Astrocyte (in vitro differentiated cells and primary cell): ENCODE measurements at regions not wholly inside any gene's neighbourhood (a gene's known extent, or its start where the extent isn't known, plus 50 kb on each side); places are given as distances from the start of the nearest gene placed in this dataset.

Source experiments
- DNase-seq: peaks from one replicate; pipeline ENCODE4 v3.0.0-alpha.2; 2010; ENCODE audit warnings: low read depth
- FAIRE-seq: peaks from 2 replicates; lab custom pipeline; 2011; peaks lifted over from hg19 to GRCh38; lab: Jason Lieb, UNC
- H2AFZ ChIP-seq: 2 replicates; pipeline ENCODE4 v1.6.0; 2012; ENCODE audit warnings: low read depth, low read length, inconsistent platforms
- H3K27ac ChIP-seq: 2 replicates; pipeline ENCODE4 v1.5.1; 2011; ENCODE audit warnings: low read depth, low read length, inconsistent platforms
- H3K27me3 ChIP-seq: 2 replicates; pipeline ENCODE4 v1.6.0; 2011; ENCODE audit warnings: low read length, inconsistent platforms; ENCODE audit not compliant: insufficient read depth
- H3K36me3 ChIP-seq: 2 replicates; pipeline ENCODE4 v1.5.1; 2011; ENCODE audit warnings: low read length, inconsistent platforms; ENCODE audit not compliant: insufficient read depth
- H3K4me1 ChIP-seq: 2 replicates; pipeline ENCODE4 v1.5.1; 2011; ENCODE audit warnings: low read length, inconsistent platforms; ENCODE audit not compliant: insufficient read depth
- H3K4me2 ChIP-seq: 2 replicates; pipeline ENCODE4 v1.6.0; 2012; ENCODE audit warnings: low read length, inconsistent platforms
- H3K4me3 ChIP-seq: 2 replicates; pipeline ENCODE4 v1.5.1; 2011; ENCODE audit warnings: low read depth, mild to moderate bottlenecking, low read length, inconsistent platforms; ENCODE audit not compliant: insufficient read depth
- H3K79me2 ChIP-seq: 2 replicates; pipeline ENCODE4 v1.6.0; 2012; ENCODE audit warnings: mild to moderate bottlenecking, low read length, inconsistent platforms; ENCODE audit not compliant: insufficient read depth
- H3K9ac ChIP-seq: 2 replicates; pipeline ENCODE4 v1.6.0; 2012; ENCODE audit warnings: mild to moderate bottlenecking, low read length, inconsistent platforms
- H3K9me3 ChIP-seq: 2 replicates; pipeline ENCODE4 v1.5.1; 2012; ENCODE audit warnings: low read depth, mild to moderate bottlenecking, low read length, inconsistent platforms; ENCODE audit not compliant: insufficient read depth
- H4K20me1 ChIP-seq: 2 replicates; pipeline ENCODE4 v1.6.0; 2012; ENCODE audit warnings: low read length, inconsistent platforms; ENCODE audit not compliant: insufficient read depth
- H3K27ac Mint-ChIP-seq: one replicate; pipeline ENCODE4 v1.8.0; 2021; ENCODE audit warnings: mild to moderate bottlenecking, mixed read lengths; ENCODE audit not compliant: unreplicated experiment
- H3K27me3 Mint-ChIP-seq: one replicate; pipeline ENCODE4 v1.8.0; 2021; ENCODE audit warnings: low read depth, mixed read lengths; ENCODE audit not compliant: unreplicated experiment
- H3K36me3 Mint-ChIP-seq: one replicate; pipeline ENCODE4 v1.8.0; 2021; ENCODE audit warnings: low read depth, mixed read lengths; ENCODE audit not compliant: unreplicated experiment
- H3K4me1 Mint-ChIP-seq: one replicate; pipeline ENCODE4 v1.8.0; 2021; ENCODE audit warnings: low read depth, mixed read lengths; ENCODE audit not compliant: unreplicated experiment
- H3K4me3 Mint-ChIP-seq: one replicate; pipeline ENCODE4 v1.8.0; 2021; ENCODE audit warnings: mild to moderate bottlenecking, moderate library complexity, mixed read lengths; ENCODE audit not compliant: unreplicated experiment
- H3K9me3 Mint-ChIP-seq: one replicate; pipeline ENCODE4 v1.8.0; 2021; ENCODE audit warnings: mild to moderate bottlenecking, mixed read lengths; ENCODE audit not compliant: unreplicated experiment
- CTCF ChIP-seq: IDR thresholded peaks from 2 replicates; pipeline ENCODE4 v1.5.1; 2011; ENCODE audit warnings: low read depth, mild to moderate bottlenecking, inconsistent platforms, low read length, moderate library complexity; ENCODE audit not compliant: insufficient read depth
- EZH2 ChIP-seq: IDR thresholded peaks from 2 replicates; pipeline ENCODE4 v1.6.1; 2012; ENCODE audit warnings: mild to moderate bottlenecking, low read length, inconsistent platforms; ENCODE audit not compliant: insufficient read depth

DNA sequence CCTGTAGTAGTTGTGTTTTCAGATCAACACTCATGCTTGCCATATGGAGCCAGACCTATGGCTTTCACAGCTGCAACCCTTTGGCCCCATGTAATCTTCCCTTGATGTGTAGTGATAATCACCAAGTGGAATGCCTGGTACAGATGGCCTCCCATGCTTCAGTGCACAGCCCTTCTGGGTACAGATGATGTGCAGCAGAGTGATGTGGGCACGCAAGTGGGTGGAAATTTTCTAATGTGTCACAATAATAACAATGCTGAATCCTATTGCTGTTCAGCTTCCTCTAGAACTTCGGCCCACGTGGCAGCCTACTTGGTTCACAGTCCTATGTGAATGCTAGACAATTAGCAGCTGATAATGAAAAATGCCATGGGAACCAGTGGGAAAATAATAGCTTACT is 188.1 kb downstream of the SNAPC1 start:
- H3K9me3 ChIP-seq, result no peaks in the 10 kb centered on the region
- no peaks in the 10 kb centered on the region for H3K79me2 ChIP-seq
- H4K20me1 ChIP-seq, result no peaks in the 10 kb centered on the region
- H3K36me3 ChIP-seq, result no peaks in the 10 kb centered on the region
- H3K4me1 ChIP-seq, result no peaks in the 10 kb centered on the region
- Mint-ChIP-seq H3K4me1 (peaks cover 6% of the 10 kb centered on the region), H3K27me3 (no peaks in the 10 kb centered on the region), H3K36me3 (no peaks in the 10 kb centered on the region), H3K4me3 (no peak overlapping the region), H3K9me3 (peaks cover 3% of the 10 kb centered on the region), H3K27ac (no peak overlapping the region)
- no peaks in the 10 kb centered on the region for H3K27me3 ChIP-seq
- H2AFZ ChIP-seq, result no peak overlapping the region
- TF ChIP-seq CTCF (no peak), EZH2 (no peak)
- DNase-seq, result no peak
- FAIRE-seq, result no peak
- H3K4me3 ChIP-seq, result no peak overlapping the region
- no peak overlapping the region for H3K27ac ChIP-seq
- no peak overlapping the region for H3K4me2 ChIP-seq
- no peak overlapping the region for H3K9ac ChIP-seq

- no peaks in the 10 kb centered on the region for H4K20me1 ChIP-seq
- H3K9ac ChIP-seq, result no peak overlapping the region
- TF ChIP-seq EZH2, result no peak
- TF ChIP-seq CTCF, result no peak
- H3K4me3 ChIP-seq, result no peak overlapping the region
- no peak overlapping the region for H3K27ac Mint-ChIP-seq
- no peak overlapping the region for H3K4me3 Mint-ChIP-seq
- no peaks in the 10 kb centered on the region for H3K27me3 ChIP-seq
- no peak overlapping the region for H2AFZ ChIP-seq
- peaks cover 3% of the 10 kb centered on the region for H3K9me3 ChIP-seq
- no peak overlapping the region for H3K4me2 ChIP-seq
- H3K27ac ChIP-seq, result no peak overlapping the region
- no peak for FAIRE-seq
- no peaks in the 10 kb centered on the region for H3K4me1 ChIP-seq
- H3K36me3 Mint-ChIP-seq, result no peaks in the 10 kb centered on the region
- peaks cover 10% of the 10 kb centered on the region for H3K9me3 Mint-ChIP-seq
- peaks cover 4% of the 10 kb centered on the region for H3K4me1 Mint-ChIP-seq
- H3K27me3 Mint-ChIP-seq, result no peaks in the 10 kb centered on the region
- no peaks in the 10 kb centered on the region for H3K79me2 ChIP-seq
- DNase-seq, result no peak
- no peaks in the 10 kb centered on the region for H3K36me3 ChIP-seq
These were observed 191.4 kb downstream of the SNAPC1 start for GRCh38 chr14:61953602-61954001.

DNA sequence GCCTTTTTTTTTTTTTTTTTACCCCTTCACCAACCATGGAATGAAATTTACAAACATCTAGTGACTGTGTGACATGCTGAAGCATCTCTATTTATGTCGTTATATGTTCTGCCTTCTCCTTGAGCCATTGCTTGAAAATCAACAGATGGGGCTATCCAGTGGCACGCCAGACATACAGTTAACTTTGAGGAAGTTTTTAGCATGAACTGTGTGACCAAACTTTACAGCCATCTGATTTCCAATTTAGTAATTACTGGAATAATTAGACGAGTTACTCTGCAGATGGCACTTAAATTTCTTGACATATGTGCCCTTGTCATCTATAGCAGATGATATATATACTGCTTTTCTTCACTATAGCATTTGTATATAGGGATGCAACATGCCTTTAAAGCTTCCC is 192.1 kb downstream of the SNAPC1 start:
- H3K79me2 ChIP-seq, result no peaks in the 10 kb centered on the region
- H3K36me3 ChIP-seq, result no peaks in the 10 kb centered on the region
- peaks cover 3% of the 10 kb centered on the region for H3K9me3 ChIP-seq
- no peak overlapping the region for H3K9ac ChIP-seq
- no peaks in the 10 kb centered on the region for H3K36me3 Mint-ChIP-seq
- TF ChIP-seq EZH2 (no peak), CTCF (no peak)
- H3K4me2 ChIP-seq, result no peak overlapping the region
- DNase-seq (no peak), FAIRE-seq (no peak)
- no peak overlapping the region for H3K27ac ChIP-seq
- no peak overlapping the region for H3K4me3 Mint-ChIP-seq
- H3K9me3 Mint-ChIP-seq, result peaks cover 10% of the 10 kb centered on the region
- H3K4me1 Mint-ChIP-seq, result peaks cover 1% of the 10 kb centered on the region
- H3K27me3 Mint-ChIP-seq, result no peaks in the 10 kb centered on the region
- no peaks in the 10 kb centered on the region for H4K20me1 ChIP-seq
- no peak overlapping the region for H2AFZ ChIP-seq
- no peak overlapping the region for H3K4me3 ChIP-seq
- H3K27ac Mint-ChIP-seq, result no peak overlapping the region
- no peaks in the 10 kb centered on the region for H3K27me3 ChIP-seq
- no peaks in the 10 kb centered on the region for H3K4me1 ChIP-seq
